AG09319 (cell line): ENCODE measurements at regions not wholly inside any gene's neighbourhood (a gene's known extent, or its start where the extent isn't known, plus 50 kb on each side); places are given as distances from the start of the nearest gene placed in this dataset.

Experiments
- DNase-seq: peaks from one replicate; pipeline ENCODE4 v3.0.0-alpha.2; 2010; ENCODE audit warnings: low read depth; ENCODE audit errors: extremely low read depth
- CTCF ChIP-seq: IDR thresholded peaks from 2 replicates; pipeline ENCODE4 v1.5.1; 2011; ENCODE audit warnings: low read depth, mild to moderate bottlenecking, inconsistent platforms, low read length, moderate library complexity

DNA sequence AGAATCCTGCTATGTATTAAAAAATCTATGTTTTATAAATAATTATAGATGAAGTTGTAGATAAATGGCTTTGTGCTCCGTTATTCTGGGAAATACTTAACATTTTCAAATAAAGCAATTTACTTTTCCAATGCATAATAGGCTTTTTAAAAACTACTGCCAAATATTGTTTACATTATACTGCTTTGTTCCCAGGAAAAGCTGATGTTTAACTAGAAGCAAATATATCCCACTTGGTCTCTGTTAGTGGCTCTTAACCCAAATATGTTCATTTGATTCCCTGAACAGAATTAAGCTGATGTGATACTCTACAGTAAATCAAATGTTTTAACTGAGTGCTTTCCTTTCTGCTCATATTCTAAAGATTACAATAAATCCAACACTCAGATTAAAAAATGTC lies 326.3 kb downstream of the SLCO4C1 start:
- no peak for DNase-seq
- TF ChIP-seq CTCF, result no peak

GRCh38 chr5:101966476-101966875 lies 329.6 kb downstream of the SLCO4C1 start:
- DNase-seq, result no peak
- no peak for TF ChIP-seq CTCF

DNA sequence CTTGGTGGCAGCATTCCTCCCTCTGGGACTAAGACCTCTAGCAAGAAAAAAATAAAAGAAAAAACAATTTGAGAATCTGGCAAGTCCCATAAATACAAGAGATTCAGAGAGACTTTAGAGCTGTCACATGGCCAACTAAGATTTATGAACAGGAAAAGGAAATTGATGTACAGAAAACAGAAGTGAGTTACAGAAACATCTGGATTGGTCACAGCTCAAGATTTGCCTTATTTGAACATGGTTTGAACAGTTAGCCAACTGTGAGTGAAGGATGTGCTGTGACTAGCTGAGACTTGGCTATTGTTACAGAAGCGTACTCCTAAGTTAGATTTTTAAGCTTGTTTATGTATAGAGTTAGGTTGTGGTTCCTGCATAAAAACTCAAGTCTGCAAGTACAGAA lies 340.2 kb downstream of the SLCO4C1 start:
- DNase-seq, result no peak
- no peak for TF ChIP-seq CTCF

DNA sequence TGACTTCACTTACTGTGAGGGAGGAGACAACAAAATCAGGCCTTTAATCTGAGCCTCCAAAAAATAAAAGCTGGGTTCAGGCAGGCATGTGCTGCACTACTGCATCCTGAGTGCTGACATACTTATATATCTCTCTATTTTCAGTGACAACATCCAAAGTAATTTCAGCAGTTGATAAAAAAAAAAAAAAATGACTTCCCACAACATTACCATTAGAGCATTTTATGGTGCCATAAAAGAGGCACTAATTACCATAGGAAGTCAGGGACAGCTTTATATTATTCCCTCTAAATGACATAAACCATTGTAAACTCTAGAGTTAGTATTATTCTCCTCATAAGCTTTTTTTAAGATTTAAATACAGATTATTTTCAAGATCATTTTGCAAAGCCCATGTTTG lies 346.1 kb downstream of the SLCO4C1 start:
- no peak for DNase-seq
- no peak for TF ChIP-seq CTCF

GRCh38 chr5:101948615-101949014 lies 347.5 kb downstream of the SLCO4C1 start:
- no peak for DNase-seq
- TF ChIP-seq CTCF, result no peak

GRCh38 chr5:101943784-101944183 lies 352.3 kb downstream of the SLCO4C1 start:
- no peak for TF ChIP-seq CTCF
- DNase-seq, result no peak

DNA sequence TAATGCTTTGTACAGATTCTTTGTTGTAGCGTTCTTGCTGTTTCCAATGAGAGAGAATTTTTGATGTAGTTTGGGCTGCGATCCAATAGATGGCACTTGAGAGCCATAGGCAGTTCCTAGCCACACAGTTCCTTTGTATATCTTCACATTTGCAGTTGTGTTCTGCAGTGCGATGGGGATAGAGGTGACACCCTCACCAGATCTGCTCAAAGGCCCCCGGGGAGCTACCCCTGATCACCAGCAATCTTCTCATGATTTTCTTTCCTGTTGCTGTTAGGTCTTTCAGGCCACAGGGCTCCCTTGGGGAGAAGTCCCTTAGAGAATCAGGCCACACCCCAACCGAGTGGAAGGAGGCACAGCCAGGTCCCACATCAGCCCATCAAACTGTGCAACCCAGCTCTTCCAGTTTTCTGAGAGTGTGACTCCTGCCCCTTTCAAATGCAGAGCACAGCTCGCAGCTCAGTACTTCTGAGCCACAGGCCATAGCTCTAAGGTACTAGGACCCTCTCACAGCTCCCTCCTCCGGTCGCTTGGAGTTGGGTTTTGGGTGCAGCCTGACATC lies 353.7 kb downstream of the SLCO4C1 start:
- TF ChIP-seq CTCF, result no peak
- DNase-seq, result no peak
